ENCODE measurements at regions not wholly inside any gene's neighbourhood (a gene's known extent, or its start where the extent isn't known, plus 50 kb on each side); places are given as distances from the start of the nearest gene placed in this dataset.

DNA sequence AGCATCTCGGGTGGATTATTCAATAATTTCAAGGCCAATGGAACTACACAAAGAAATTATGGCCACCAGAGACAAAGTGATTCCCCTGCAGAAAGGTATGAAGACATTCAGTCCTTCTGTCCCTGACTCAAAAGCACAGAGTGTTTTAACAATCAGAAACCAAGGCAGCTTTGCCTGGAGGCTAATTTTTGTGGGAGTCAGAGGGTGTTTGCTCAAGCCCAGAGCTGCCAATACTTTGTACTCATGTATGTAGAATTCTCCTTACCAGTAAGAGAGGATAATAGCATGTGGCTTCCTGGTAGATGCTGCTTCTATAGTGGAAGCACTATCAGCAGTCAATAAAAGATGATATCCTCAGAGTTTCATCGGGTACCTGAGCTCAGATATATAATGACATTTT is 178.4 kb downstream of the KCNE4 start:
- ChIA-PET CTCF (no interaction called here), POLR2A (no interaction called here)
- no peak overlapping the region for H3K4me3 ChIP-seq
- H3K4me2 ChIP-seq = 0 out of 3 replicates have a peak overlapping the region, but pooled peaks have one; percentile 14
- no peaks in the 10 kb centered on the region for H3K4me1 ChIP-seq
- H3K27ac ChIP-seq = peak overlapping the region in 1 of 2 experiments; percentile 30; a peak in 1 of 6 replicates
- DNase-seq (ENCODE audit: low read depth in 1 of 2, low spot score in 1 of 2) = no peak
- no peak for FAIRE-seq
- TF ChIP-seq HEYL (CRISPR knock-in tag; IDR thresholded peaks at IDR 0.05) = no peak
- no peak for TF ChIP-seq CBX8 (IDR thresholded peaks at IDR 0.05)
- no peak for TF ChIP-seq TFCP2L1 (CRISPR knock-in tag; IDR thresholded peaks at IDR 0.05)
- TF ChIP-seq MAZ (IDR thresholded peaks at IDR 0.05; ENCODE audit: borderline replicate concordance, low read depth, low read length) = no peak
- no peak for TF ChIP-seq BHLHE40 (IDR thresholded peaks at IDR 0.05; ENCODE audit: low read depth, low read length)
- TF ChIP-seq PHF8 (IDR thresholded peaks at IDR 0.05; ENCODE audit: borderline replicate concordance, low read depth) = no peak
- no peak for TF ChIP-seq SMC3 (IDR thresholded peaks at IDR 0.05)
- TF ChIP-seq JUNB (IDR thresholded peaks at IDR 0.05) = no peak
- TF ChIP-seq RARB (CRISPR knock-in tag; IDR thresholded peaks at IDR 0.05) = no peak
- no peak for TF ChIP-seq KDM1A (IDR thresholded peaks at IDR 0.05; ENCODE audit: low read depth)
- no peak for TF ChIP-seq HDAC2 (IDR thresholded peaks at IDR 0.05)
- no peak for TF ChIP-seq RAD21 (conservative IDR thresholded peaks at IDR 0.05 in 1 of 2, IDR thresholded peaks at IDR 0.05 in 1 of 2)
- no peak for ATAC-seq
- 41% methylated on average over 2 of the region's 2 CpGs for WGBS (ENCODE audit: missing lambda C conversion rate)
- no peaks in the 10 kb centered on the region for H3K9me3 ChIP-seq

DNA sequence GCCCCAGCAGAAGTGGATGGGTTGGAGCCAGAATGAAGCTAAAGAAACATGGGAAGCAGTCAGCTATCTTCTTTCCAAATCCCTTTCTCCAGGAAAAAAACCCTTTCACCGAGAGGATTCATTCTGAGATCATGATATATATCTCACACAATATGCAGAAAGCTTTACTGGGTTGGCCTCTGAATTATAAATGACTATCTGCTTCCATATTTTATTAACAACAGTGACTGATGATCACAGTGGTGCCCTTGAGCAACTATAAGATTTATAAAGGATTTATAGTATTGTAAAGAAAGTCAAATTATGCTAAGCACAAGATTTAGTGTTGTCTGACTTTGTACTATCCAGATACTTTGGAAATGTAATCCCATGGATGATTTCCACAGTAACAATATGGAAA is 180.3 kb downstream of the KCNE4 start:
- Histone ChIP-seq H3K4me2 (no peak overlapping the region), H3K9me3 (no peaks in the 10 kb centered on the region), H3K27ac (no peak overlapping the region; a peak in 1 of 6 replicates), H3K4me3 (no peak overlapping the region), H3K4me1 (no peaks in the 10 kb centered on the region)
- POLR2A ChIA-PET = no interaction called here
- CTCF ChIA-PET = interaction anchor here (1.1 kb wide), 1 partner anchor 9 kb away, joined by 4 read pairs; no protein-coding TSS in a partner anchor
- no peak for DNase-seq (ENCODE audit: low read depth in 1 of 2, low spot score in 1 of 2)
- TF ChIP-seq, protein P1, sequence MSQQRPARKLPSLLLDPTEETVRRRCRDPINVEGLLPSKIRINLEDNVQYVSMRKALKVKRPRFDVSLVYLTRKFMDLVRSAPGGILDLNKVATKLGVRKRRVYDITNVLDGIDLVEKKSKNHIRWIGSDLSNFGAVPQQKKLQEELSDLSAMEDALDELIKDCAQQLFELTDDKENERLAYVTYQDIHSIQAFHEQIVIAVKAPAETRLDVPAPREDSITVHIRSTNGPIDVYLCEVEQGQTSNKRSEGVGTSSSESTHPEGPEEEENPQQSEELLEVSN (IDR thresholded peaks at IDR 0.05; ENCODE audit: borderline replicate concordance, low read depth) = no peak
- WGBS (ENCODE audit: missing lambda C conversion rate) = 35% methylated on average over 1 of the region's 1 CpG
- ATAC-seq = no peak
- FAIRE-seq = no peak

DNA sequence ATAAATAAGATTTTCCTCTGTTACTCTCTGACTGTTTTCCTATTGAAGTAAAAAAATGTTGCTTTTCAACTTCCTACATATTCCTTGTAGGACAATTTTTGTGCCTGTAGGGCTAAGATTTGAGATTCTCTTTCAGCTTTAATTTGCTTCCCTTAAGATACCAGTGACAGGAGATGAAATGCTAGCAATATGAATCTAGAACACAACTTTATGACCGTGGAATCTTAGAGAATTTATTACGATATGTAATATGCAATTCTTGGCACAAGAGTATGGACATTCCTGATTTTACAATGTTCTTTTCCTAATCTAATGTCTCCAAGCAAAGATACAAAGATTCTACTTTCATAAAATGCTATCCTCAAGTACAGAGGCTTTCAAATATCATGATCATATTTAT is 180.9 kb downstream of the KCNE4 start:
- ATAC-seq (no peak), DNase-seq (ENCODE audit: low read depth in 1 of 2, low spot score in 1 of 2) (no peak), FAIRE-seq (no peak)
- Histone ChIP-seq H3K27ac (no peak overlapping the region), H3K9me3 (no peaks in the 10 kb centered on the region), H3K4me2 (no peak overlapping the region), H3K4me1 (no peaks in the 10 kb centered on the region), H3K4me3 (no peak overlapping the region)
- ChIA-PET CTCF (interaction anchor here (1.1 kb wide), 1 partner anchor 9 kb away, joined by 4 read pairs; no protein-coding TSS in a partner anchor), POLR2A (no interaction called here)
- 58% methylated on average over 2 of the region's 2 CpGs for WGBS (ENCODE audit: missing lambda C conversion rate)
- TF ChIP-seq TFCP2L1 (CRISPR knock-in tag; IDR thresholded peaks at IDR 0.05) (no peak), CEBPB (IDR thresholded peaks at IDR 0.05) (no peak), HOXB13 (CRISPR knock-in tag; IDR thresholded peaks at IDR 0.05; ENCODE audit: low read depth) (no peak), KDM1A (IDR thresholded peaks at IDR 0.05; ENCODE audit: low read depth) (no peak), RNF2 (IDR thresholded peaks at IDR 0.05; ENCODE audit: borderline replicate concordance, low read depth) (no peak), SMC3 (IDR thresholded peaks at IDR 0.05) (no peak), POLR2AphosphoS2 (conservative IDR thresholded peaks at IDR 0.05; ENCODE audit: low read length) (no peak), HOXA7 (CRISPR knock-in tag; IDR thresholded peaks at IDR 0.05) (no peak), ZC3H11A (IDR thresholded peaks at IDR 0.05) (no peak), HEYL (CRISPR knock-in tag; IDR thresholded peaks at IDR 0.05) (no peak), PHF8 (IDR thresholded peaks at IDR 0.05; ENCODE audit: borderline replicate concordance, low read depth) (no peak), ZFP36 (IDR thresholded peaks at IDR 0.05; ENCODE audit: borderline replicate concordance, partially characterized antibody) (no peak)
- TF ChIP-seq, protein P2, sequence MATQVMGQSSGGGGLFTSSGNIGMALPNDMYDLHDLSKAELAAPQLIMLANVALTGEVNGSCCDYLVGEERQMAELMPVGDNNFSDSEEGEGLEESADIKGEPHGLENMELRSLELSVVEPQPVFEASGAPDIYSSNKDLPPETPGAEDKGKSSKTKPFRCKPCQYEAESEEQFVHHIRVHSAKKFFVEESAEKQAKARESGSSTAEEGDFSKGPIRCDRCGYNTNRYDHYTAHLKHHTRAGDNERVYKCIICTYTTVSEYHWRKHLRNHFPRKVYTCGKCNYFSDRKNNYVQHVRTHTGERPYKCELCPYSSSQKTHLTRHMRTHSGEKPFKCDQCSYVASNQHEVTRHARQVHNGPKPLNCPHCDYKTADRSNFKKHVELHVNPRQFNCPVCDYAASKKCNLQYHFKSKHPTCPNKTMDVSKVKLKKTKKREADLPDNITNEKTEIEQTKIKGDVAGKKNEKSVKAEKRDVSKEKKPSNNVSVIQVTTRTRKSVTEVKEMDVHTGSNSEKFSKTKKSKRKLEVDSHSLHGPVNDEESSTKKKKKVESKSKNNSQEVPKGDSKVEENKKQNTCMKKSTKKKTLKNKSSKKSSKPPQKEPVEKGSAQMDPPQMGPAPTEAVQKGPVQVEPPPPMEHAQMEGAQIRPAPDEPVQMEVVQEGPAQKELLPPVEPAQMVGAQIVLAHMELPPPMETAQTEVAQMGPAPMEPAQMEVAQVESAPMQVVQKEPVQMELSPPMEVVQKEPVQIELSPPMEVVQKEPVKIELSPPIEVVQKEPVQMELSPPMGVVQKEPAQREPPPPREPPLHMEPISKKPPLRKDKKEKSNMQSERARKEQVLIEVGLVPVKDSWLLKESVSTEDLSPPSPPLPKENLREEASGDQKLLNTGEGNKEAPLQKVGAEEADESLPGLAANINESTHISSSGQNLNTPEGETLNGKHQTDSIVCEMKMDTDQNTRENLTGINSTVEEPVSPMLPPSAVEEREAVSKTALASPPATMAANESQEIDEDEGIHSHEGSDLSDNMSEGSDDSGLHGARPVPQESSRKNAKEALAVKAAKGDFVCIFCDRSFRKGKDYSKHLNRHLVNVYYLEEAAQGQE (IDR thresholded peaks at IDR 0.05) = no peak

All from A549 (cell line).